K562 (cell line): ENCODE measurements at regions not wholly inside any gene's neighbourhood (a gene's known extent, or its start where the extent isn't known, plus 50 kb on each side); places are given as distances from the start of the nearest gene placed in this dataset.

Experiments used
- ATAC-seq: fragments of 200-7000 bp; cut with Tn5 transposase; 3 replicates; pipeline ENCODE4 v1.9.1; 2020; ENCODE audit warnings: moderate library complexity
- BruUV-seq: library from RNA; stranded (reverse); fragments of 400-500 nt; replicated peaks from 2 replicates; lab custom pipeline; 2021; lab: Mats Ljungman, UMichigan
- CTCF ChIA-PET: fragments of 300-600 bp; formaldehyde crosslinking; extraction: SDS; loops from one replicate; lab custom pipeline; 2021; ENCODE audit warnings: low intra/inter-chr PET ratio; lab: Yijun Ruan, JAX
- POLR2A ChIA-PET: fragments of 300-600, 350-650 bp; sonication (Branson Sonifier 250); formaldehyde crosslinking; extraction: SDS; loops from one replicate; lab custom pipeline; 2021; ENCODE audit warnings: antibody characterized with exemption, inconsistent platforms; lab: Yijun Ruan, JAX
- DNase-seq, 4 experiments: peaks; one replicate each; pipeline versions ENCODE4 v3.0.0 to v3.0.0-alpha.2; 2011 to 2018; ENCODE audit warnings: low spot score in 3 of 4, mixed read lengths in 3 of 4; ENCODE audit errors: extremely low read depth in 1 of 4
- FAIRE-seq: peaks from 2 replicates; lab custom pipeline; 2011; peaks lifted over from hg19 to GRCh38; lab: Jason Lieb, UNC
- H2AFZ ChIP-seq: 2 replicates; pipeline ENCODE4 v1.6.0; 2011; ENCODE audit warnings: low read depth, low read length, control low read depth, inconsistent platforms
- H3K27ac ChIP-seq: fragments of 200-600 bp; 3 replicates; pipeline ENCODE4 v1.8.0; 2011; ENCODE audit warnings: low read depth, mild to moderate bottlenecking, control low read depth, inconsistent platforms, low read length, moderate library complexity, mixed read lengths; ENCODE audit errors: extremely low read depth
- H3K27me3 ChIP-seq, 2 experiments: fragments of 300-600 bp in 1 of 2; 2 replicates in 1 of 2; 3 replicates in 1 of 2; pipeline versions ENCODE4 v1.6.0 to v1.8.0; 2011; ENCODE audit warnings: inconsistent platforms in 2 of 2, low read length in 2 of 2, mild to moderate bottlenecking in 1 of 2, mixed read lengths in 1 of 2, moderate library complexity in 1 of 2; ENCODE audit not compliant: control insufficient read depth in 2 of 2, insufficient read depth in 2 of 2
- H3K36me3 ChIP-seq: fragments of 300-600 bp; 3 replicates; pipeline ENCODE4 v1.8.0; 2011; ENCODE audit warnings: mild to moderate bottlenecking, low read length, inconsistent platforms; ENCODE audit not compliant: control insufficient read depth, insufficient read depth
- H3K4me1 ChIP-seq, 2 experiments: fragments of 200-600 bp in 1 of 2; replicated peaks in 1 of 2; 2 replicates in 1 of 2; 3 replicates in 1 of 2; pipeline versions ENCODE4 v1.5.1 to v1.8.0; 2011; ENCODE audit warnings: inconsistent platforms in 2 of 2, low read length in 2 of 2, mild to moderate bottlenecking in 1 of 2, mixed read lengths in 1 of 2, moderate library complexity in 1 of 2; ENCODE audit not compliant: control insufficient read depth in 2 of 2, insufficient read depth in 2 of 2
- H3K4me2 ChIP-seq: 2 replicates; pipeline ENCODE4 v1.6.1; 2011; ENCODE audit warnings: low read length, control low read depth, inconsistent platforms, mixed read lengths; ENCODE audit not compliant: insufficient read depth
- H3K4me3 ChIP-seq: fragments of 200-600 bp; sonication (generic), shearing (Covaris generic); 2 replicates; pipeline ENCODE4 v1.5.1; 2016; ENCODE audit warnings: control low read depth, inconsistent platforms
- H3K79me2 ChIP-seq: fragments of 200-600 bp; 3 replicates; pipeline ENCODE4 v1.8.0; 2011; ENCODE audit warnings: low read length, inconsistent platforms; ENCODE audit not compliant: control insufficient read depth, insufficient read depth
- H3K9ac ChIP-seq, 2 experiments: 2 replicates each; pipeline versions ENCODE4 v1.6.0 to v1.6.1; 2011; ENCODE audit warnings: low read depth in 2 of 2, low read length in 2 of 2, control low read depth in 1 of 2, inconsistent platforms in 1 of 2, mild to moderate bottlenecking in 1 of 2, mixed read lengths in 1 of 2; ENCODE audit not compliant: insufficient read depth in 1 of 2
- H3K9me1 ChIP-seq: one replicate; pipeline ENCODE4 v1.6.0; 2011; ENCODE audit warnings: inconsistent platforms, mild to moderate bottlenecking, low read length, moderate library complexity; ENCODE audit not compliant: control insufficient read depth, insufficient read depth
- H3K9me3 ChIP-seq: replicated peaks from 2 replicates; pipeline ENCODE4 v1.5.1; 2011; ENCODE audit warnings: low read depth, low read length, inconsistent platforms; ENCODE audit not compliant: control insufficient read depth, insufficient read depth
- H4K20me1 ChIP-seq: replicated peaks from 2 replicates; pipeline ENCODE4 v1.6.1; 2011; ENCODE audit warnings: low read length, inconsistent platforms, mixed read lengths; ENCODE audit not compliant: control insufficient read depth, insufficient read depth
- FOS ChIP-seq: IDR thresholded peaks from 3 replicates; pipeline ENCODE4 v1.6.1; 2011; ENCODE audit not compliant: insufficient read length; ENCODE audit errors: extremely low read depth
- FOXA3 ChIP-seq, 2 experiments: fragments of 450-650 bp in 1 of 2; sonication (generic) in 1 of 2; formaldehyde crosslinking; IDR thresholded peaks in 1 of 2; conservative IDR thresholded peaks in 1 of 2; 2 replicates each; pipeline versions ENCODE4 v1.4.0 to v1.8.0; 2020 to 2022; ENCODE audit warnings: mild to moderate bottlenecking in 2 of 2, missing genetic modification reagents in 1 of 2
- ZMIZ1 ChIP-seq, 2 experiments: fragments of 150-350 bp in 1 of 2; IDR thresholded peaks; 2 replicates each; pipeline ENCODE4 v1.6.1; 2012 to 2016; ENCODE audit warnings: low read depth in 2 of 2, low read length in 2 of 2, mild to moderate bottlenecking in 1 of 2, moderate library complexity in 1 of 2
- ZNF12 ChIP-seq: sonication (generic); formaldehyde crosslinking; IDR thresholded peaks from 2 replicates; pipeline ENCODE4 v1.4.0; 2020; ENCODE audit warnings: mild to moderate bottlenecking, missing genetic modification reagents
- WGBS: fragments of 100-300 bp; shearing (Covaris generic); methylation state at CpG from one replicate; pipeline ENCODE4 v1.1.6; 2016; ENCODE audit warnings: low coverage, mixed read lengths; ENCODE audit not compliant: insufficient coverage; ENCODE audit errors: missing lambda C conversion rate; 5-methylcytosine and 5-hydroxymethylcytosine counted together
- in situ Hi-C: fragments of 300-500 bp; cut with MboI; formaldehyde crosslinking; loops from 4 replicates; pipeline ENCODE4 v1.15.0; 2018; ENCODE audit warnings: inconsistent platforms, mixed read lengths
- intact Hi-C: fragments of 100-400 bp; cut with micrococcal nuclease; formaldehyde crosslinking; loops from 2 replicates; pipeline ENCODE4 v1.14.2; 2022

DNA sequence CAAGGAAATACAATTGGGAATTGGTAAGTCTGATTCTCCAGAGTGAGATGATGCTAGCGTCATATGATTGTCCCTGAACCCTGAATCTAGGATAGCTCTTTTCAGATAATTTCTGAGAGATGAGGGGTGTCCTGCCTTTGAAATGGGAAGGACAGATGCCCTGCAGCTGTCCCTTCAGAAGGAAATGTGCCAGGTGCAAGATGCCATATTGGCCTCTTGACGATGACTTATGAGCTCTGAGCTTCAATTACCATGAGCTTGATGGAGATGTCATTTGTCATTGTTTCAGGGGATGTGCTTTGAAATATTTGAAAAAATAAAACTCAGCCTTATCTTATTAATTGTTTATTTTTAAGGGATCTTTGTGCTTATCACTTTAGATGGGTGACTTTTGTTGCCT is 185.1 kb downstream of the DACT1 start:
- ATAC-seq: no peak
- no peak overlapping the region for H3K9ac ChIP-seq
- H3K4me1 ChIP-seq: no peaks in the 10 kb centered on the region
- no peak for TF ChIP-seq ZMIZ1 (IDR thresholded peaks at IDR 0.05; ENCODE audit: low read depth in 2 of 2, low read length in 2 of 2)
- TF ChIP-seq FOXA3 (CRISPR knock-in tag; conservative IDR thresholded peaks at IDR 0.05 in 1 of 2, IDR thresholded peaks at IDR 0.05 in 1 of 2): no peak
- no peak for TF ChIP-seq FOS
- no peak for TF ChIP-seq ZNF12 (CRISPR knock-in tag)
- no peak overlapping the region for H3K27ac ChIP-seq
- H2AFZ ChIP-seq: no peak overlapping the region
- in situ Hi-C loops: no loop called here
- H3K9me3 ChIP-seq: peaks cover 1% of the 10 kb centered on the region; the same call in 1 of the 2 replicates
- no peaks in the 10 kb centered on the region for H4K20me1 ChIP-seq
- H3K4me2 ChIP-seq: no peak overlapping the region
- H3K27me3 ChIP-seq: no peaks in the 10 kb centered on the region
- DNase-seq: no peak
- no peak overlapping the region for H3K4me3 ChIP-seq
- BruUV-seq: no TSS peak
- CTCF ChIA-PET: no interaction called here
- no peaks in the 10 kb centered on the region for H3K9me1 ChIP-seq
- H3K36me3 ChIP-seq: no peaks in the 10 kb centered on the region
- FAIRE-seq: no peak
- WGBS: 0% methylated on average over 2 of the region's 2 CpGs
- H3K79me2 ChIP-seq: no peaks in the 10 kb centered on the region
- POLR2A ChIA-PET: interaction anchor here (0.6 to 1.2 kb wide), 2 partner anchors 41 to 159 kb away, joined by 3 read pairs; no protein-coding TSS in a partner anchor
- intact Hi-C loops: no loop called here
